HG02884 (cell line): ENCODE measurements at regions not wholly inside any gene's neighbourhood (a gene's known extent, or its start where the extent isn't known, plus 50 kb on each side); places are given as distances from the start of the nearest gene placed in this dataset.
"Not testable (repeated sequence)": the region's sequence is repeated elsewhere in the genome, so short reads cannot be mapped to it uniquely, and the experiment has no call there.

Experiments
- ATAC-seq: cut with Tn5 transposase; IDR thresholded peaks from one replicate; pipeline ENCODE4 v1.9.1; 2021; ENCODE audit warnings: mild to moderate bottlenecking, moderate library complexity; ENCODE audit not compliant: unreplicated experiment

DNA sequence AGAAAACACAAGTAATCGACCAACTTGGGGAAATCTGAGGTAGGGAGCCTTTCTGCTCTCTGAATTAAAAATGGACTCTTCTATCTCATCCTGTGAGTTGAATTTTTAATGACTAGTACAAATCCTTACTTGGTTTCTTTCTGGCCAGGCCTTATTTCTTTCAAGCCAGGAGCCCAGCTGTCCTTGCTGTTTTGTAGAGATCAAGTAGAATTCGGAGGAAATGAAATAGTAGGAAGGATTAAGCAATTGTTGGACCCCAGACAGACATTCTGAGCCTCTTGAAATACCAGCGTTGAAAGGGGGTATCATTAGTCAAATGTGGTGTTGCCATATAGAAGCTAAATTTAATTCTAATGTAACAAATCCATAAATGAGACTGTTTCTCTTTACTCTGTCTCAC lies 53.7 kb upstream of the SMIM15 start:
- no peak for ATAC-seq

- ATAC-seq = no peak
Measured at GRCh38 chr5:61216741-61217140, 54.5 kb upstream of the SMIM15 start.

GRCh38 chr5:61217214-61217613 lies 54.9 kb upstream of the SMIM15 start:
- no peak for ATAC-seq

DNA sequence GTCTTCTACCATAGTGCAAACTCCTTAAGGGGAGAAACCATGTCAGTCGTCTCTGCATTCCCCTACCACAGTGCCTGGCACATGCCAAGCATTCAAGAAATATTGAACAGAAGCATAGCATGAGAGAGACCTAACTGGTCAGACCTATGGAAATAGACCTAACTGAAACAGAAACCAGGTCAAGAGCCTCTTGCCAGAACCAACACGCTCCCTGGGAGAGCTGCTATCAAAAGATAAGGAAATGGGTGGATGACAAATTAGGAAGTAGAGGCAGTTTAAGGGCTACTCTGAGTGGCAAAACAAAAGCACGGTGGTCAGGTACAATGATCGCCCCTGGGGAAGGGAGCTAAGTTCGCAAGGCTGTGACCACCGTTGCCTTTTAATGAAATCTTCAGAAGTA lies 66.0 kb upstream of the SMIM15 start:
- ATAC-seq = no peak

DNA sequence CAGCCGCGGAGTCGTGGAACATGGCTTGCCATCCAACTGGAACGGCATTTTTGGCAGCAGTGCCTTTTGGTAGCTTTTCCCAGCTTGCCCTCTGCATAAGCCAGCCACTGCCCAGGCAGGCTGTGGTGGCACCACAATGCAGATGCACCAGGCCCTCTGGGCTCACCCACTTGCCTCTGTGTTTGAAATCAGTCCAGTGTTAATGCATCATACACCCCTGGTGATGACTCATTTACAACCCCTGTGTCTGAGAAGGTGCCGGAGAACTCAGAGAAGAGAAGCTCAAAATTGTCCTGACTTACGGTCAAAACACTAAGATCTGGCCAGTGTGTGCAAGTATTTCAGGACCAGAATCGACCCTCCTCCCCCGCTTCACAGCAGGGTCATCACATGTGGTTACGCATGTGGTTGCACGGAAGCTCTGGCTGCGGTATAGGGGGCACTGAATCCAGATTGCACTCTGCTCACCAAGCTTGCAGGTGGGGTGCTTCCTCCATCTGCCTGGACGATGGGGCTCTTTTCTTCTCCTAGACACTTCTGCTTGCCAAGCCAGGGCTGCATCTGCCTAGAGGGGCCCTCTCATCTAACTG lies 66.5 kb upstream of the SMIM15 start:
- no peak for ATAC-seq

DNA sequence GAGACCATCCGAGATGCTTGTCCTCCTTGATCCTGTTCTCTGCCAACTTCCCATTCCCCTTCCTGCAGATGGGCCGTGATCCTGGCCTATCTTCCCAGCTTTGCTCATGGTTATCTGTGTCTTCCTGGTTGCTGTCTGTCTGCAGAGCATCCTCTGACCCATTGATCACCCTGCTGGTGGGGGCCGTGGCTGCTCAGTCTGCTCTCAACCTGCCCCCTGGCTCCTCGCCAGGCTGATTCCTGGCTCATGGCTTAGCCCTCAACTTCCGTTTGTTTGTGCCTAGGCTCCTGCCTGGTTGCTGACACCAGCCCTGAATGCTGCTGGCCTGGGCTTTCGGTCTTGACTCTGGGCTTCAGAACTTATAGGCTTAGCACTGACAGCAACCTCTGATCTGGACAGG lies 67.1 kb upstream of the SMIM15 start:
- ATAC-seq = no peak

- no peak for ATAC-seq
Measured at GRCh38 chr5:61230492-61230891, 68.2 kb upstream of the SMIM15 start.

GRCh38 chr5:61231813-61232212 lies 69.5 kb upstream of the SMIM15 start:
- no peak for ATAC-seq

DNA sequence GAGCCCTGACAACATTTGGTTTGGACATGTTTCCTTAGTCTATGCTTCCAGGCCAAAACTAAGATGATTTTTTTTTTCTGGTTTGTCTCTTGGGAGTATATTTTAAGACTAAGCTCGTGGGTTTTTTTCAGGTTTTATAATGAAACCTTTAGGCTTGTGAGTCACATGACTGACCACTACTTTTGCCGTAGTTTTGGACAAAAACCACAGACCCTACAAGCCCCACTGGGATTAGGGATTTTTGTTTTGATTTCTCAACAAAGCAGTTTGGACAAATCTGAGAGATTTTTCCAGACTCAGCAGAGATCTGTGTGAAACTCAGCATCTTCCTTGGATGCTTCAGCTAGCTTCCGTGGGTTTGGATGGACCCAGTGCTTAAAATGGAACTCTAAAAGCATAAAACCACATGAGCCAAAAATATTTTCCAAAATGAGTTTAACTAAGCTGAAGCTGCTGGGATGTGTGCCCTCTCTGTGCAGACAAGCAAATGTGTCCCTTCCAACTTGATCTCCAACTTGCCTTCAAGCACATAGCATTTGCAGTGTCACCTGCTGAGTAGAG lies 70.3 kb upstream of the SMIM15 start:
- no peak for ATAC-seq

GRCh38 chr5:61234019-61234418 lies 71.8 kb upstream of the SMIM15 start:
- ATAC-seq = no peak

- ATAC-seq = not testable (repeated sequence)
Measured at GRCh38 chr5:61236715-61237114, 74.4 kb upstream of the SMIM15 start.

- ATAC-seq = no peak
Measured at GRCh38 chr5:61245486-61245885, 83.2 kb upstream of the SMIM15 start.

DNA sequence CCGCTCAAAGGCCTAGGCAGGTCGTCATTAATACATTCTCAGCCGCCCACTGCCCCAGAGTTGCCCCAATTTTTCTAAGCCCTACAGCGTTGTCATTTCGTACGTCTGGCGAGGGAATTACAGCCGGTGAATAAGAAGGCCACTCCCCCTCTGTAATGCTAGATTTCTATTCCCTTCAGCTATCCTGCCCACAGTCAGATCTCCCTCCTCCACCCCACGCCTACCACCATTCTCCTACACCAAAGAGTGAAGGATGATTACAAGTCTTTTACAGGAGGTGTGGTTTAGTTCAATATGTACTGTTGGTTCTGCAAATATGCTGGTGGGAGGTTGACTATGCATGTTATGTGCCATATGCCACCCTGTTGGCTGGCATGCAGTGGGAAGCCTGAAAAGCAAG lies 83.7 kb upstream of the SMIM15 start:
- no peak for ATAC-seq

- no peak for ATAC-seq
Measured at GRCh38 chr5:61246768-61247307, 84.6 kb upstream of the SMIM15 start.

DNA sequence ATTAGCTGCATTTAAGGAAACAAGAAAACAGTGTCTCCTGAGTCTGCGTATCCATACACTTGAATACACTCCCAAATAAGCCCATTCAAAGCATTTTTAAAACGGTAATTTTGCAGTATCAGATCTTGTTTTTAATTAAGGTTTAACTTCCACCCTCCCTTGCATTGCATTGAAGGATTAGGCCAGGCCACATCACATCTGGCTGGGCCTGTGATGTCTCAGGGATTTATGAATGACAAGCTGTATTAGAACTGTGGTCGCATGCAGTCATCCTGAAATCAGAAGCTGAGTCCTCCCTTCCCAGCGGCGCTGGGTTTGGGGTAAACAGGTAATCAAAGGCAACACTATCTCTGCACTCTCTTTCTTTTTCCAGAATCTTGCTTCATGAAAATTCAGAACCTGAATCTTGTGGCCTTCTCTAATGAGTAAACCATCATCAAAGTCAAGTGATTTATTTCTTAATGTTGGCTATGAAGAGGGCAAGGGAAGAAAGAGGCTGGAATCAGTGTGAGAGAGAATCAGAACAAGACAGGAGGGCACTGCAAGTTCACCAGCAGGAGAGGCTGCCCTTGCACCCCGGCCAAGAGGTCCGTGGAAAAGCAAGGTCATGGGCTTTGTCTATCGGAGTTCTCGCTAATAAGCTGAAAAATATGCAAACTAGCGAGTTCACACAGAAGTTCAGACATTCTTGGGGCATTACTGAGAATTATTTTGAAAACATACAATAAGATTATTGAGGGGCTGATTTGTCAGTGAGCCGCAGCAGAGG lies 80.0 kb upstream of the ZSWIM6 start:
- no peak for ATAC-seq

GRCh38 chr5:61252643-61252925 lies 79.5 kb upstream of the ZSWIM6 start:
- ATAC-seq = no peak

- ATAC-seq = no peak
Measured at GRCh38 chr5:61253547-61253946, 78.5 kb upstream of the ZSWIM6 start.

- ATAC-seq = no peak
Measured at GRCh38 chr5:61254969-61255555, 77.0 kb upstream of the ZSWIM6 start.

DNA sequence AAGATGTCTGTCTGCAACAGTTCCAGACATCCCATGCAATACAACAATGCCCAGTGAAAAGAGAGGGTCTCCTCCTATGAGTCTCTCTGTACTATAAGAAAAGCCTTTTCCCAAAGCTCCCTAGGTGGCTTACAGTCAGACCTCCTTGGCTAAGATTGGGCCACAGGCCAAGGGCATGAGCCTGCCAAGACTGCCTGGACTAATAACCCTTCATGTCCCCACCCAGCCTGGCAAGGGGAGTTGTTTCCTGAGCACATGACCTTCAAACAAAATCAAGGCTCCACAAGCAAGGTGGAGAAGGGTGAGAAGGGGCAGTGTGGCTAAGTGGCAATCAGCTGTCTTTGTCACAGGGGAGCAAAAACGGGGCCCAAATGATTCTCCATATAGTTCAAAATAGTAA lies 75.6 kb upstream of the ZSWIM6 start:
- ATAC-seq = no peak

GRCh38 chr5:61257421-61257820 lies 74.6 kb upstream of the ZSWIM6 start:
- ATAC-seq = no peak

GRCh38 chr5:61261136-61261535 lies 70.9 kb upstream of the ZSWIM6 start:
- no peak for ATAC-seq

GRCh38 chr5:61262080-61262479 lies 70.0 kb upstream of the ZSWIM6 start:
- no peak for ATAC-seq
